GM19023 (cell line): ENCODE measurements at regions not wholly inside any gene's neighbourhood (a gene's known extent, or its start where the extent isn't known, plus 50 kb on each side); places are given as distances from the start of the nearest gene placed in this dataset.

Experiments
- ATAC-seq: cut with Tn5 transposase; IDR thresholded peaks from one replicate; pipeline ENCODE4 v1.9.1; 2021; ENCODE audit warnings: mild to moderate bottlenecking, moderate library complexity; ENCODE audit not compliant: unreplicated experiment

GRCh38 chr1:58312971-58313563 is 233.5 kb downstream of the OMA1 start:
- no peak for ATAC-seq

DNA sequence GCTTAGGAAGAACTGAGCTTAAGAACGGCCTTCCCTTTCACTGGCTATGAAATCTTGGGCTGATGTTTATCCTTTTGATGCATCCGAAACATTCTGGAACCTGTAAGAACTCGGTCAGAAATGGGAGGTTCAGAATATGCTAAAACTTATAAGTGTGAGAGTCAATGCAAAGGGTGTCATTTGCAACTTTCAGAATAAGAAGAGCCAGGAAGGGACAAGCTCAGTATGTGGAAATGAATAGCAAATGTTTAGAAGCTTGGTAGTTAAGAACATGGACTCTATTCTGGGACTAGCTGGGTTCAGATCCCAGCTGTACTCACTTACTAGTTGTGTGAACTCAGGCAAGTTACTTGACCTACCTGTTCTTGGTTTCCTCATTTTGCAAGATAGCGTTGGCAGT is 234.1 kb downstream of the OMA1 start:
- no peak for ATAC-seq

GRCh38 chr1:58310881-58311280 is 235.6 kb downstream of the OMA1 start:
- ATAC-seq, result no peak

GRCh38 chr1:58310469-58310868 is 236.1 kb downstream of the OMA1 start:
- ATAC-seq, result no peak

DNA sequence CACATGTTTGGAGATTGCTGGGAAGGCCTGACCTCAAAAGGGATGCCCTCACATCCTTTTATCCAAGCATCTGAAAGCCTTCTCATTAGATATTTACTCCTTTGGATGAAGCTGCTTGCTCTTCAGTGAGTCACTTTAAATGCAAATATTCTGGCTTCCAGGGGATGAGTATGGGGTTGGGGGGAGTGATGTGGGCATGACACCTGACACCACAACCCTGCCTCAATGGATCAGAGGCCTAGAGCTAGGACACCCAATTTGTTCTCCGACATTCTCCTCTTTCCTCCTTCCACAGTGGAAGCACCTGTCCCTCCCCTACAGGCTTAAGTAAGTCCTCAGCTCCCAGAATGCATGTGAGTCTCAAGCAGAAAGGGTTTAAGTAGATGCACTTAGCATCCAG is 238.3 kb downstream of the OMA1 start:
- no peak for ATAC-seq

DNA sequence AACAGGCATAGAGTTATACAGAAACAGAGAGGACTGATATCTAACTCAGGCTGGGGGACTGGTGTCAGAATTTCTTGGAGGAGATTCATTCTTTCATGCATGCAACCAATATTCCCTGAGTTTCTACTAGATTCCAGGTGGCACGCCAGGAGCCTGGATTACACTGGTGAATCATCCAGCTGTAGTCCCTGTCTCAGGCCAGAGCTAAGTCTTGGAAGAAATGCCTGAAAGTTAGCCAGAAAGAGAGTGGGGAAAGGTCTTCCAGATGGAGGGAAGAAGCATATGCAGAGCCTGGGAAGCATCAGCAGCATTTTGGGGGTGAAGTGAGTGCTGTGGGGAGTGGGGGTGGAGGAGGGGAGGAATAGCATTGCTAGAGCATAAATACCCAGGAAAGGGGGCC is 239.1 kb downstream of the OMA1 start:
- no peak for ATAC-seq

DNA sequence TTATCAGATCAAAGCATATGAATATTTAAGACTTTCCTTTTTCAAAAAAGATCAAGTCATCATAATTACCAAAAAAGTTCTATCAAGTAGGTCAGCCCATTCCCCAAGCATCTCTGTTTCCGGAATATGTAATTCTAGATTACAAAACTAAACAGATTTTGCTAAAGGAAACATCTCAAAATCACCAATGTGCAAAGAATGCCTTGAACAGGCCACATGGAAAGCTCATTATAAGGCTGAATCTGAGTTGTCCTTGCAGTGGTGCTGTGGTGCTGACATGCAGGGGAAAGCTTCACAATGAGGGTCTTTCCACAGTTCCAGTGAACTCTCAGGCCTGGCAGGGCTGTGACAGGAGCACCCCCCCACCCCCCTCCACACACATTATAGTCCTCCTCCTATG is 240.9 kb downstream of the OMA1 start:
- no peak for ATAC-seq

GRCh38 chr1:58304346-58304975 is 242.1 kb downstream of the OMA1 start:
- no peak for ATAC-seq

DNA sequence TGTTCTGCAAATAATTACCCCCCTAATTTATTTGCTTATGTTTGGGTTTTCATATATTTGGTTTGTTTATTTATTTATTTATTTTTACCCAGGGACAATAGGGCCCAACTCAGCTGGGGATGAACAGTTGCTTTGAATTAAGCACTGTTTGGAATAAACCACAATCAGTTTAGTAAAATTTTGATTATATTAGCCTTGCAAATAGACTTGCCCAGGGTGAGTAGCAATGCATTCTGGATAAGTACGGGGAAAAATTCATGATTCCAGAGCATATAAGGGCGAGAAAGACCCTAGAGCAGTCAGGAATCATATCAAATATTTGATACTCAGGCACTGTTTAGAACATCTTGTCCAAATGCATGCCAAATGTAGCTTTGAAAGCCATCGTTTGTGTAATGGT is 242.7 kb downstream of the OMA1 start:
- ATAC-seq, result no peak

GRCh38 chr1:58293388-58293787 is 253.1 kb downstream of the OMA1 start:
- no peak for ATAC-seq

DNA sequence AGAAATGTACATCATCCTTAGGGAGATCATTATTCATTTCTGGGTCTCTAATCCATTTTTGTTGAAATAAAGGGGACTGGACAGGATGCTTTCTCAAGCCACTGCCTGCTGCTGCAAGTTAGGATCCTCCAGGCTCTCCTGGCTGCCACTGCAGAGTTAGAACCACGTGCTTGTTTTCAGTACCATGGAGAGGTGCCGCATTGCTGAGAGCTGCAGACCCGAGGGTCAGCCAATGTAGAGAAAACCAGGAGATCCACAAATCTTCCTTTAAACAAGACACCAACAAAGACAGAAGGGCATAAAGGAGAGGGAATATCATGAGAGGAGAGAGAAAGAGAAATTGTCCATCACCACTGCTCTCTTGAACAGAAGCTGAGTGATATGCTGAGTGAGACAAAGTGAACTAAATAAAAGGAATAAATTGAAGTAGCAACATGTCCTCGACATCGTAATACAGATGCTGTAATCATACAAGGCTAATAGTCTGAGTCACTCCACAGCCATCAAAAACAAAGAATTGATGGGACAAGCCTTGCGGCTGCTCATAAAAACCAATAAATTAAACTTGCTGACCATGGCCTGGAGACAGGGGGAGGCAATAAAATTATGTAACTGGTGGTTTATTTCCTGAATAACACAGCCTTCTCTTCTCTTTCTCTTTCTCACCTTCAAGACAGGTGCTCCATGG is 255.7 kb downstream of the OMA1 start:
- no peak for ATAC-seq

- ATAC-seq, result no peak
Measured at GRCh38 chr1:58288624-58289142, 257.8 kb downstream of the OMA1 start.

DNA sequence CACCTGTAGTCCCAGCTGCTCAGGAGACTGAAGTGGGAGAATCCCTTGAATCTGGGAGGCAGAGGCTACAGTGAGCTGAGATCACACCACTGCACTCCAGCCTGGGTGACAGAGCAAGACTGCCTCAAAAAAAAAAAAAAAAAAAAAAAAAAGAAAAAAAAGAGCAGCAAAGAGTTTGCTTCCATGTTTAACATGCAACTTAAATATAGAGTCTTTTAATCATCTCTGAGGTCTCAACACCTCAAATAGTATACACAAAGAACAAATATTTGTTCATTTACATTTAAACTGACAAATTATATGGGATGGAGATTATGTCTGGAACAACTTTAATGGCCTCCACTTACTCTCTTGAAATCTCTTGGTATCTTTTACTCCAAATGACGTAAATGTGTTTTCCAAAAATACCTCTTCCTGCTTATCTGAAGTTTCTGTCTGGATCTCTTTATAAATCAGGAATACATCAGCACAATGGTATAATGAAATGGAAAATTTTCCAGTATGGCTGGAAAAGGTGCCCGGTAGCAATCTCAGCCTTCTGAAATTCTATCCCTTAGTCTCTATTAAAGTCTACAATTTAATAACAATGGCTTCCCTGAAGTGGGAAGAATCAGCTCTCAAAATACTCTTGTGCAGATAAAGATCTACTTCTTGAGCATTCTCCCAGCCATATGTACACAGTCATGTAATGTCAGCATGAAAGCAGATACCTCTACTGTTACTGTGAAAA is 258.5 kb downstream of the OMA1 start:
- ATAC-seq, result no peak

DNA sequence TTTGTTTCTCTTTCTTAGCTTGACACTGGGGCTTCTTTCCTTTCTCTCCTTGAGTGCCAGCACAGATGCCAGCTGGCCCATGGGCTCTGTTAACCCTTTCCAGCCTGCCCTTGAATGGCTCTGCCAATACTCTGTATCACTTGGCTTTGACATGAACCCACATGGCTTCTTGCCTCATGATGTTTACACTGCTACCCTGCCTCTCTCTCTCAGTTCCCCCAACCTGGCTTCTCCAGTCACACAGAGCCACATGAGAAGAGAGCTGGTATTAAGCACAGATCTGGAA is 262.4 kb downstream of the OMA1 start:
- no peak for ATAC-seq

DNA sequence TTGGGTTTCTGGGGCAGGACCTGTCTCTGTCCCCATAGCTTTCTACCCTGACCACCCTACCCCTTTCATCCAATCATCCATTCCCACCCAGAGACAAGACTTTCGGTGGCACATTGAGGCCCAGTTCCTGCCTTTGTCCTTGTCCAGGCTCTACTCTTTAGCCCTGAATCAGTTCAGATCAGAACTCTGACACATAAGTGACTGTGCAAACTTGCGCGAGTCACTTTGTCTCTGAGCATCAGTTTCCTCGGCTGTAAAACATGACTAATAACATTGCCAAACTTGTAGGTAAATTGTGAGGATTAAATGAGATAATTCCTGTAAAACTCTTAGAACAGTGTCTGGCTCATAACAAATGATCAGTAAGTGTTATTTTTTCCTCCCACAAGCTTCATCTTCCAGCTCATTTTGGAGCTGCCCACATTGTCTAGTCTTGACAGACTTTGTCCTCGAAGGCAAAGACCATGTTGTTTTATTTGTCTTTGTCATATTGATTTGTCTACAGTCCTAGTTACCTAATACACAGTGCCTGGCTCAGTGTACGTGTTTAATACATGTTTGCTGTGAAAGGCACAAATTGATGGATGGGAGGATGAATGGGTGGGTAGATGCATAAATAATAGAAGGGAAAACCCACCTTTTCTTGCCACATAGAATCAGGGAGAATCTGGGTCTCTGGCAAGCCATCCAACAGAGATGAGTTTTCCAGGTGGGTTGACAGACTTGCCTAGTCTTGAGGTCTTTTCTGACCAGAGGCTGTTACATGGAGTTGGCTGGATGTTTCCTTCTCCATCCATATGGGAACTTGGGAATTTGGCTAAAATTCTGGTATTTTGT is 262.9 kb downstream of the OMA1 start:
- no peak for ATAC-seq

- ATAC-seq, result no peak
Measured at GRCh38 chr1:58282623-58283387, 263.7 kb downstream of the OMA1 start.

DNA sequence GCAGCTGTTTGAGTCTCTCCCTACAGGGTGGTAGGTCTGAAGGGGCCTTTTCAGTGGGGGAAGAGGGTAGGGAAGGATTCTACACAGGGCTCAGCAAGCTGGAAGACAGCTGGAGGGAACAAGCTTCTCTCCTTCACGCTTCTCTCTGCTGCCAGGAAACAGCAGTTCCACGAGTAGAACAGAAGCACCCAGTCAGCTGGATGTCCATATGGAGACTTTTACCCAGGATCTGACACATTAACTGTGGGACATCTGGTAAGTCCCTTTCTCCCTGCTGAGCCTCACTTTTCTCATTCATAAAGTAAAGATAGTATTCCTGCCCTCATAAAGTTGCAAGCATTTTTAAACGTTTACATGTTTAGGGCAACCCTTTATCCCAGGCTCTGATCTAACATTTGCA is 280.3 kb downstream of the OMA1 start:
- ATAC-seq, result no peak

GRCh38 chr1:58264462-58264861 is 282.1 kb downstream of the OMA1 start:
- ATAC-seq, result no peak

DNA sequence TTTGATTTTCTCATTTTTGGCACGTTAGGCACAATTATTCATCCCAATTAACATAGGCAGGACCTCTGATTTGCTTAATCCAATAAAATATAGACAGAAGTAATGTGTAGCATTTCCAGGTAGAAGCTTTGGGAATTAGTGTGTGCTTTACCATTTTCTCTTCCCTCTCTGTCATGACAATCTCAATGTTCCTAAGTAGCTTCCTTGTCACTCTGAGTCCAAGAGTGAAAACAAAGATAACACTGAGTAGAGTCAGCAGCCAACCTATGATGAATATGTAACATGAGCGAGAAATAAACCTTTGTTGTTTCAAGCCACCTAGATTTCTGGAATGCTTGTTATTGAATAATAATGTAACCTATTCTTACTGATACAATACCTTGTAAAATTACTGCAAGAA is 283.8 kb downstream of the OMA1 start:
- ATAC-seq, result no peak

GRCh38 chr1:58258082-58258481 is 288.4 kb downstream of the OMA1 start:
- no peak for ATAC-seq
